Tibial nerve (tissue), 4 donors: ENCODE measurements at regions not wholly inside any gene's neighbourhood (a gene's known extent, or its start where the extent isn't known, plus 50 kb on each side); places are given as distances from the start of the nearest gene placed in this dataset.

Source experiments
- EP300 ChIP-seq, 2 donors: sonication (generic); formaldehyde crosslinking; IDR thresholded peaks; one replicate each; pipeline ENCODE4 v1.6.1; 2017; ENCODE audit warnings: antibody characterized with exemption in 2 of 2, mild to moderate bottlenecking in 1 of 2
- POLR2A ChIP-seq, 2 donors: fragments of 450-650 bp; IDR thresholded peaks; one replicate each; pipeline ENCODE4 v1.6.1; 2017; ENCODE audit warnings: antibody characterized with exemption in 2 of 2, mild to moderate bottlenecking in 2 of 2, moderate library complexity in 2 of 2
- TF ChIP-seq, protein P1 (sequence below), 5 experiments: fragments of 200-600 bp in 3 of 5; fragments of 450-650 bp in 2 of 5; sonication (generic) in 3 of 5; IDR thresholded peaks; one replicate each; pipeline ENCODE4 v1.5.1; 2016 to 2019; ENCODE audit warnings: antibody characterized with exemption in 5 of 5, mild to moderate bottlenecking in 3 of 5, moderate library complexity in 2 of 5

DNA sequence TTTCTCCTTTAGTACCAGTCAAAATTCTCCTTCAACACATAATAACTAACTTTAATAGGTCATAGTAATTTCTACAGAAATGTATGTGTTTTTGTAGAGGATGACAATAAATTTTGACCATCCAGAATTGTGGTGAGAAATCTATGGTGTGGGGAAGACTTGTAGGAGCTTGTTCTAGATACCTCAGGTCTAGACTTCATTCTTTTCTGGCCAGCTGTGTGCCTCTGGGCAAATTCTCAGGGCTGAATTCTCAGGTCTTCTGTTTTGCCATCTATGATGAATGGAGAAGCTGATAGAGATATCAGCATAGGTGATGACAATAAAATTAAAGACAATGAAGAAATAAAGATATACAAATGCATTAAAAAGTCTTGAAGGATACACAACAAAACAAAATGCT is 298.6 kb upstream of the MEF2C start:
- TF ChIP-seq, protein P1, sequence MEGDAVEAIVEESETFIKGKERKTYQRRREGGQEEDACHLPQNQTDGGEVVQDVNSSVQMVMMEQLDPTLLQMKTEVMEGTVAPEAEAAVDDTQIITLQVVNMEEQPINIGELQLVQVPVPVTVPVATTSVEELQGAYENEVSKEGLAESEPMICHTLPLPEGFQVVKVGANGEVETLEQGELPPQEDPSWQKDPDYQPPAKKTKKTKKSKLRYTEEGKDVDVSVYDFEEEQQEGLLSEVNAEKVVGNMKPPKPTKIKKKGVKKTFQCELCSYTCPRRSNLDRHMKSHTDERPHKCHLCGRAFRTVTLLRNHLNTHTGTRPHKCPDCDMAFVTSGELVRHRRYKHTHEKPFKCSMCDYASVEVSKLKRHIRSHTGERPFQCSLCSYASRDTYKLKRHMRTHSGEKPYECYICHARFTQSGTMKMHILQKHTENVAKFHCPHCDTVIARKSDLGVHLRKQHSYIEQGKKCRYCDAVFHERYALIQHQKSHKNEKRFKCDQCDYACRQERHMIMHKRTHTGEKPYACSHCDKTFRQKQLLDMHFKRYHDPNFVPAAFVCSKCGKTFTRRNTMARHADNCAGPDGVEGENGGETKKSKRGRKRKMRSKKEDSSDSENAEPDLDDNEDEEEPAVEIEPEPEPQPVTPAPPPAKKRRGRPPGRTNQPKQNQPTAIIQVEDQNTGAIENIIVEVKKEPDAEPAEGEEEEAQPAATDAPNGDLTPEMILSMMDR (IDR thresholded peaks at IDR 0.05): no peak
- no peak for TF ChIP-seq POLR2A (IDR thresholded peaks at IDR 0.05)
- no peak for TF ChIP-seq EP300 (IDR thresholded peaks at IDR 0.05)
